Adrenal gland (tissue), 5 donors: ENCODE measurements at regions not wholly inside any gene's neighbourhood (a gene's known extent, or its start where the extent isn't known, plus 50 kb on each side); places are given as distances from the start of the nearest gene placed in this dataset.

ENCODE experiments used
- CTCF ChIP-seq, 6 experiments: fragments of 450-650 bp in 4 of 6; fragments of 200-600 bp in 2 of 6; sonication (generic) in 1 of 6; IDR thresholded peaks; 1 replicate in 5 of 6; 2 replicates in 1 of 6; pipeline versions ENCODE4 v1.5.1 to v1.8.0; 2016 to 2021; ENCODE audit warnings: antibody characterized with exemption in 6 of 6, mild to moderate bottlenecking in 2 of 6, moderate library complexity in 1 of 6
- POLR2A ChIP-seq, 2 donors: fragments of 450-650 bp; IDR thresholded peaks; one replicate each; pipeline ENCODE4 v1.6.1; 2017; ENCODE audit warnings: antibody characterized with exemption in 2 of 2, mild to moderate bottlenecking in 2 of 2, moderate library complexity in 1 of 2
- donor health status: DM: no; HTN: no; CAD: no.

- TF ChIP-seq CTCF (IDR thresholded peaks at IDR 0.05) = no peak
- TF ChIP-seq POLR2A (IDR thresholded peaks at IDR 0.05) = no peak
These were observed 65.7 kb upstream of the MID1 start for GRCh38 chrX:10685923-10686595.
